ENCODE measurements at regions not wholly inside any gene's neighbourhood (a gene's known extent, or its start where the extent isn't known, plus 50 kb on each side); places are given as distances from the start of the nearest gene placed in this dataset.

GRCh38 chr4:73676861-73677323, 56.7 kb upstream of the RASSF6 start:
- no peak for TF ChIP-seq CTCF (IDR thresholded peaks at IDR 0.05)
- TF ChIP-seq POLR2A (IDR thresholded peaks at IDR 0.05): no peak

All from Peyer's patch (tissue), 4 donors.